ENCODE measurements at regions not wholly inside any gene's neighbourhood (a gene's known extent, or its start where the extent isn't known, plus 50 kb on each side); places are given as distances from the start of the nearest gene placed in this dataset.

DNA sequence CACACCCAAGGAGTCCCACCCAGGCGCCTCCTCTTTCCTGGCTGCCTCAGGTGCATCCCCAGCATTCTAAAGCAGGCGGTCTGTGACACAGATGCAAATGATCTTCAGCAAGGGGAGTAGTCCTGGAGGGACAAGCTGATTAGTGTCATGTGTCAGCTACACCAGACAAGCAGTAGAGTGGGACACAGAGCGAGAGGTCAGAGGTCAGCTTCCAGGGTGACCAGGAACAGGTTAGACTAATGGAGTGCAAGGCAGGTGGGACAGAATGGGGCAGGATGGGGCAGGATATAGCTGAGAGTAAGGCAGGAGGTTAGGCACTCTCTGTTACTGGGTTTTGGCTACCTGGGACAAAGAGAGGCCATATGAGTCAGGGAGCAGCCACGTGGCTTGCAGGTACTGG, 534.0 kb downstream of the FUT8 start:
- Histone ChIP-seq H2AFZ (ENCODE audit: control insufficient read depth, low read depth, low read length) (no peak overlapping the region), H3K27me3 (replicated peaks in 1 of 2; ENCODE audit: control insufficient read depth in 2 of 2, insufficient read depth in 2 of 2, low read length in 1 of 2) (peaks cover 0 to 2% of the 10 kb centered on the region in 2 experiments; a peak in 3 of 4 replicates), H3K36me3 (ENCODE audit: control insufficient read depth in 2 of 2, insufficient read depth in 2 of 2, low read length in 1 of 2) (no peaks in the 10 kb centered on the region), H4K20me1 (ENCODE audit: control insufficient read depth, insufficient read depth) (no peaks in the 10 kb centered on the region), H3K9me3 (replicated peaks; ENCODE audit: control insufficient read depth, insufficient read depth, low read length) (no peaks in the 10 kb centered on the region), H3K79me2 (ENCODE audit: control insufficient read depth, insufficient read depth, low read length) (no peaks in the 10 kb centered on the region), H3K4me1 (ENCODE audit: control insufficient read depth, insufficient read depth, low read length) (peaks cover 3% of the 10 kb centered on the region; the same call in 1 of the 2 replicates), H3K4me2 (ENCODE audit: control insufficient read depth, insufficient read depth) (no peak overlapping the region), H3K9ac (ENCODE audit: control insufficient read depth, insufficient read depth, low read length) (no peak overlapping the region), H3K4me3 (no peak overlapping the region), H3K27ac (ENCODE audit: control insufficient read depth, insufficient read depth) (no peak overlapping the region)
- intact Hi-C loops (cut with micrococcal nuclease; ENCODE audit: unreplicated experiment) (no loop called here), in situ Hi-C loops (cut with MboI) (no loop called here)
- TF ChIP-seq SMAD5 (IDR thresholded peaks at IDR 0.05; ENCODE audit: low read depth) = no peak
- no peak for TF ChIP-seq HDAC2 (IDR thresholded peaks at IDR 0.05)
- no peak for TF ChIP-seq NRF1 (conservative IDR thresholded peaks at IDR 0.05; ENCODE audit: low read depth, low read length)
- no peak for TF ChIP-seq EP300 (IDR thresholded peaks at IDR 0.05; ENCODE audit: borderline replicate concordance in 1 of 2, control insufficient read depth in 1 of 2, low read depth in 2 of 2, low read length in 2 of 2)
- no peak for TF ChIP-seq SREBF2 (IDR thresholded peaks at IDR 0.05; ENCODE audit: low read length)
- TF ChIP-seq IKZF1 (conservative IDR thresholded peaks at IDR 0.05) = no peak
- TF ChIP-seq EGR1 (IDR thresholded peaks at IDR 0.05; ENCODE audit: borderline replicate concordance in 1 of 2, low read depth in 2 of 2, low read length in 2 of 2) = no peak
- no peak for TF ChIP-seq NR2C1 (IDR thresholded peaks at IDR 0.05)
- TF ChIP-seq POLR2A (IDR thresholded peaks at IDR 0.05; ENCODE audit: low read depth, low read length) = no peak
- TF ChIP-seq RUNX3 (IDR thresholded peaks at IDR 0.05; ENCODE audit: low read length) = no peak
- no peak for TF ChIP-seq CHD4 (IDR thresholded peaks at IDR 0.05)
- TF ChIP-seq FOS (IDR thresholded peaks at IDR 0.05; ENCODE audit: borderline replicate concordance, extremely low read depth, insufficient read length) = no peak
- TF ChIP-seq ZSCAN29 (IDR thresholded peaks at IDR 0.05) = no peak
- TF ChIP-seq DPF2 (IDR thresholded peaks at IDR 0.05) = no peak
- TF ChIP-seq RELA (IDR thresholded peaks at IDR 0.05; ENCODE audit: borderline replicate concordance, partially characterized antibody) = no peak
- DNase-seq (ENCODE audit: low read depth, low spot score) = no peak
- 0% methylated on average over 4 of the region's 4 CpGs for WGBS (ENCODE audit: insufficient coverage, insufficient replicate concordance, low lambda C conversion rate, missing lambda C conversion rate)
- SMC1A ChIA-PET (ENCODE audit: uncharacterized antibody, unreplicated experiment) = no interaction called here
- ATAC-seq = no peak
- POLR2A ChIA-PET = no interaction called here
- no TSS peak for BruUV-seq (replicated peaks)
- RAD21 ChIA-PET (ENCODE audit: unreplicated experiment) = no interaction called here
- FAIRE-seq = no peak
- CTCF ChIA-PET = no interaction called here

All from GM12878 (cell line).